GM18907 (cell line): ENCODE measurements at regions not wholly inside any gene's neighbourhood (a gene's known extent, or its start where the extent isn't known, plus 50 kb on each side); places are given as distances from the start of the nearest gene placed in this dataset.
"Not testable (repeated sequence)": the region's sequence is repeated elsewhere in the genome, so short reads cannot be mapped to it uniquely, and the experiment has no call there.

ENCODE experiments used
- ATAC-seq: cut with Tn5 transposase; IDR thresholded peaks from one replicate; pipeline ENCODE4 v1.9.1; 2021; ENCODE audit warnings: mild to moderate bottlenecking, moderate library complexity; ENCODE audit not compliant: unreplicated experiment

DNA sequence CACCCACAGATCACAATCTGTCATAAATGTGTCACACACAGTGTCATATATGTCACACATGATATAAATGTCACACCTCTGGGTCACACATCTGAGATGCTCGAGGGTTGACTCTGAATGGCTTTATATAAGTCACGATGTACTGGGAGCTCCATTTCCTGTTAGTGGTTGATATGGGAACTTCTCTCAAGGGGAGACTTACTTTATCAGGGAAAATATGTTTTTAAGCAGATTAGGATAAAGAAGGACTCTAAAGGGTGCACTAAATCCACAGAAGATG is 83.9 kb upstream of the MEF2A start:
- ATAC-seq = no peak

- ATAC-seq = no peak
Observed at GRCh38 chr15:99482993-99483392, 82.8 kb upstream of the MEF2A start.

DNA sequence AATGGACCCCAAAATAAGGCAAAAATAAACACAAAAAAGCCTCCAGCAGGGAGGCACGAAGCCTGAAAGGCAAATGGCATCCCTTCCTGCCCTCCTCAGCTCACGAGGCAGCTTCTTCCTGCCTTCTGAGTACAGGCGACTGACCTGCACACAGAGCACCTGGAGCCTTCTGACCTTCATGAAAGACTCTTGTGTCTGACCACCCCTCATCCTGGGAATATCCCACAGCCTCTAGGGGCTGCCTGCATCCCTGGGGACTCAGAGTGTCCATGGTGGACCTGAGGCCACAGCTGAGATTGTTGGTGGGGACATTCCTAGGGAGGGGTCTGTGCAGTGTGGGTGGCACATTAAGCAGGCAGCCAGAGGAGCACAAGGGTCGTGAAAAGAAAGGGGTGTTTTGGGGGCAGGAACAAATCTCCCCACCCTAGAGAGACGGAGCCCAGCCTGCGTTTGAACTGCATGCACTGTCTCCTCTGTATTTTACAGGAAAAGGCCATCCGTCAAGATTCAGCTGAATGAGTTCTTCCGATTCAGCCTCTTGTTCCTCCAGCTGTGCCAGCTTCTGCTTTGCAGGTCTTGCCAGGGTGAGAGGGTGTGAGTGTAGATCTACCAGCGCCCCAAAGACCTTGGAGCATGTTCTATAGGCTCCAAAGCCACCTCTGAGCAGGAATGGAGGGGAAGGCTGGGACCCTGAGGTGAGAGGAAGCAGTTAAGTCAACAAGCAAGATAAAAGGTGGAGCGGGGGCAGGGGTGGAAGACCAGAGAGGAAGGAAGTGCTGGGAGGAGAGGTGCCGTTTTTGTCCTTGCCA is 80.4 kb upstream of the MEF2A start:
- ATAC-seq = no peak

GRCh38 chr15:99485992-99486370 is 79.8 kb upstream of the MEF2A start:
- no peak for ATAC-seq

- ATAC-seq = no peak
Observed at GRCh38 chr15:99486371-99487336, 79.1 kb upstream of the MEF2A start.

DNA sequence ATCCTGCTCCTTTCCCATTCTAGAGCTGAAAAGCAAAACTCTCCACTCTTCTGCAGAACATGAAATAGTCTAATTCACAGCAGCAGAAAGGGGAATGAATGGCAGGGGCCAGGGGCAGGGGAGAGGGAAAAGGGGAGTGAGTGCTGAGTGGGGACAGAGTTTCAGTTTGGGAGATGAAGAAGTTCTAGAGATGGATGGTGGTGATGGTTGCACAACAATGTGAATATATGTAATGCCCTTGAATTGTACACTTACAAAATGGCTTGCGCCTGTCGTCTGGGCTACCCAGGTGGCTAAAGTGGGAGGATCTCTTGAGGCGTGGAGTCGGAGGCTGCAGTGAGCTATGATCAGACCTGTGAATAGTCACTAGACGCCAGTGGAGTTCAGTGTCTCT is 78.5 kb upstream of the MEF2A start:
- ATAC-seq = no peak

GRCh38 chr15:99492275-99492674 is 73.5 kb upstream of the MEF2A start:
- no peak for ATAC-seq

DNA sequence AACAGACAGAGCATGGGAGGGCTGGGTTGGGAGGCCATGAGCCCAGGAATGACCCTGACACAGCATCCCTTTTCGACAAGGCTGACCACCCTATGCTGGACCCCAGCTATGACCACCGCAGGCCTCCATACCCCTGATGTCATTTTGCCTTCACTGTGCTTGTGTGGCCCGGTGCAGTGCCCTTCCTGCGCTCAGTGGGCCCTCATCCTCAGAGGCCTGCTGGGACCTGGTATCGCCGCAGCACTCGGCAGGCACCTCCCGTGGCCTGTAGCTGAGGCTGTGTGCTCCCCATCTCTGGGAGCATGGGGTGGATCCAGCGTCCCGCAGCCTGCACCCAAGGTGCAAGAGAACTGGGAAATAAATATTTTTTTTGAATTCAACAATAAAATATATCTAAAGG is 73.1 kb upstream of the MEF2A start:
- ATAC-seq = no peak

DNA sequence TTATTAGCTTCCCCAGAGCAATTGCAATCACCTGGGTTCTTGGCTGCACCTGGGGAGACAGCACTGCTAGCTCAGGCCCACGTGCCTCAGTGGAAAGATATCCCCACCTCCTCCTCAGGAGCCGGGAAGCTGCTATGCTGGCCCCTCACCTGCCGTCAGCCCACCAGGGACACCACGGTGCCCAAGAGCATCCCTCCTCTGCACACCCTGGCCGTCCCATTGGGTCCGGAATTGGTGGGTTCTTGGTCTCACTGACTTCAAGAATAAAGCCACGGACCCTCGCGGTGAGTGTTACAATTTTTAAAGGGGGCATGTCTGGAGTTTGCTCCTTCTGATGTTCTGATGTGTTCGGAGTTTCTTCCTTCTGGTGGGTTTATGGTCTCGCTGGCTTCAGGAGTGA is 72.3 kb upstream of the MEF2A start:
- ATAC-seq = no peak

- ATAC-seq = not testable (repeated sequence)
Observed at GRCh38 chr15:99494536-99495233, 71.1 kb upstream of the MEF2A start.

DNA sequence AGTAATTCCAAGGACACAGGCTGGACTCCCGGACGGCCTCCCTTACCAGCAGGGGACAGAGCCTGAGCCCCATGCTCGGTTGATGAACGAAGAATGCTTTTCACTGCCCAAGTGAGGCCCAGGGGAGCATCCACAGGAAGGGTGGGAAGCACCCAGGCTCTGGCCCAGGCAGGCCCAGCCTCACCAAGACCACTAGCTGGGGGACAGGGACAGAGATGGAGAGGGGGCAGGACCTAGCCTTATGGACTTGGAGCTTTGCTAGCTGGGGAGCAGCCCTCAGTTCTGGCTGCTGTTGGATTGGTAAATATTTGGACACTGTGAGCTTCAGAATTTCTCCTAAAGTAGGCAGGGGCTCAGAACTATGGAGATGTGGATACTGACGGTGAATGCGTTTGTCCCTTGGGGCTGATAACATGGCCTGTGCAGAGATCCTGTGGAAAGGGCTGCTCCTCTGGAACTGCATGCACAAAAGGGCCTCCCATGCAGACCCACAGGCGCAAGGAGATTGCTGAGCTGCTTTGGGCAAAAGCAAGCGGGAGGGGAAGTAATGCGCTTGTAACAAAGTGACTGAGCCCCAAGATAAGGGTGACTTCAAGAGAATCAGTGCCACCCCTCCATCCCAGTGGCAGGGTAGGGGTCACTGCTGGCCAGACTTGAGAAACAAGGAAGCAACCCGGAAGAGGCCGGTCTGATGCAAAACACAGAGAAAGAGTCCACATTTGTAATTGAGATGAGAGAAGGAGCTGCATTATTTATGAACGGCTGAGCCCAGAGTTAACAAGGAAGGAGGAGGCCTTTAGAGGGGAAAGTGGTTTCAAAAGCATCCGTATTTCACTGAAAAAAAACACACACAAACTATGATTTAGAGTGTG is 70.1 kb upstream of the MEF2A start:
- ATAC-seq = no peak

DNA sequence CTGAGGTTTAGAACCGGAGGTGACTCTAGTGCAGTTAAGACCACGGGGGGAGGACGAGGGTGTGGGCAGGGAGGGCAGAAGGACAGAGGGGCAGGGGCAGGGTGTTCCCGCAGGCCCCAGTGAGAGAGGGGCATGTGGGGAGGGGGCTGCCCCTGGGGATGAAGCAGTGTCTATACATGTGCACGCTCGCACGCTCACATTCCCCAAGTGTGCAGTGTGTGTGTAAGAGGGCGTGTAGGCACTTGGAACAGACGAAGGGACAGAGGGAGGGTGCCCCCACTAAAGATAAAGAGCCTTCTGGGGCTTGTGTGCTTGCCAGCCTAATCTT is 69.5 kb upstream of the MEF2A start:
- ATAC-seq = no peak

- ATAC-seq = peak; percentile 71
Observed at GRCh38 chr15:99502182-99502581, 63.6 kb upstream of the MEF2A start.

DNA sequence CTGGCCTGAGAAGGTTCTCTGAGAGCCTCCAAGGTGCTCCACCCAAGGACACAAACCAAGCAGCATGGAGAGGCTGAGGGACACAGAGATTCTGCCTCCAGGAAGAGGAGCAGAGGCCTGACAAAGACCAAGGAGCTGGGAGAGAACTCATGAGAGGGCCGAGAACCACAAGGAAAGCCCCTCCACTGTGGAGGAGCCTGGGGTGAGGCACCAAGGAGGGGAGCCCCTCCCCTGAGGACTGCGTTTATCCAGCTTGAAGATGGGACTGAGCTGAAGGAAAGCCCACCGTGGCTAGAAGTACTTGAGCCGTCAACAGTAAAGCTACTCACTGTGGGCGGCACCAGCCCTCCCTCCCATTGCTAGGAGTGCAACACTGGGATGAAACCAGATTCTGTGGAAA is 63.1 kb upstream of the MEF2A start:
- peak; percentile 13 for ATAC-seq

DNA sequence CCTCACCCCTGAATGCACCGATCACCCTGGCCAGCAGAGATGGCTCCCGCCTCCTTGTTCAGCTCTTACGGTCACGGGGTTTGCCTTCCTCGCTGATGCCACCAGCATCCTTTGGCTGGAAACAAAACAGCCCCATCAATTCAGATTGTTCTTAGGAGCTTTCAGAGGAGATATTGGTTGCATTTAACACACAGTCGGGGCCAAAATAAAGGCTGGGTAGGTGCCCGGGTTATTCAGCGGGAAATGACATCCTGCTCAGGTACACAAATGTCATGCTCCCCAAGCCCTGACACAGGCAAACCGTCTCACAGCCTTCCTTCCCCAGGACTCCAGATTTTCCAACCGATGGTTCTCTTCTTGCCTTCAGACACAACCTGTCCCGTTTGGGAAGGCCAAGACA is 62.4 kb upstream of the MEF2A start:
- ATAC-seq = no peak

- ATAC-seq = peak; percentile 32
Observed at GRCh38 chr15:99504071-99504822, 61.5 kb upstream of the MEF2A start.

DNA sequence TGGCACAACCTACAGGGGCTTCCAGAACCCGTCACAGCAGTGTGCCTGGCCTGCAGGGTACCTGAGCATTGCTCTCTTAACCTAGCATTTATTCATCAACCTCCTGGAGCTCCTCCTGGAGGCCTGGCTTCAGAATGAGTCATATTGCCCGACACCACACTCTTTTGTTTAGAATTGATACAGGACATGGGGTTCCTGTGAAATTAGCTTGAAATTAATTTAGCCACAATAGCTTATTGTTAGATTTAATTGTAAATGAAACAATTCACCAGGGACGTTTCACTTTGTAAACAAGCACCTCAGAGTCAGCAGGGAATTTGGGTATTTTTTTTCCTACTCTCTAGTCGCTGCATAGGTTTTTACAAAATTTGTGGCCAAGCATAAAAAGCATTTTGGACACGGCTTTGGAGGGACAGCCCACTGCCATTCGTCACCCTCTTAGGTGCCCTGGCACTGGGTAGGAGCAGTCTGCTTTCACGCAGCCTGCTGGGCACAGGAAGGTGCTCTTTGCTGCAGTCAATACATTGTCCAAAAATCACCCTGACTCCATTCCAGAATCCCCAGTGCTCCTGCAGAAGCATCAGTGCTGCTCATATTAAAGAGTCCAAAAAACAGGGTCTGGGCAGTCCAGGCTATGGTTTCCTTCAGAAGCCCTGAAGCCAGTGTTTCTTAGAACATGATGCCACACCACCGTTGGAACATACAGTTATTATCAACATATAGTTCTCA is 60.8 kb upstream of the MEF2A start:
- ATAC-seq = peak; percentile 47

GRCh38 chr15:99506399-99506798 is 59.4 kb upstream of the MEF2A start:
- ATAC-seq = no peak

- no peak for ATAC-seq
Observed at GRCh38 chr15:99507016-99507503, 58.7 kb upstream of the MEF2A start.
